ENCODE measurements at regions not wholly inside any gene's neighbourhood (a gene's known extent, or its start where the extent isn't known, plus 50 kb on each side); places are given as distances from the start of the nearest gene placed in this dataset.

GRCh38 chr16:60553090-60553757 is 1483.0 kb downstream of the CDH8 start:
- TF ChIP-seq CTCF (IDR thresholded peaks at IDR 0.05; ENCODE audit: unreplicated experiment) = no peak
- H3K4me1 Mint-ChIP-seq = no peaks in the 10 kb centered on the region
- H3K9me3 Mint-ChIP-seq = no peaks in the 10 kb centered on the region
- H3K27me3 Mint-ChIP-seq (ENCODE audit: low read depth) = peaks cover 7% of the 10 kb centered on the region
- no peak overlapping the region for H3K4me3 Mint-ChIP-seq
- DNase-seq (ENCODE audit: low spot score in 2 of 2, unreplicated experiment in 2 of 2) = no peak
- no peaks in the 10 kb centered on the region for H3K36me3 Mint-ChIP-seq
- no peak overlapping the region for H3K27ac Mint-ChIP-seq

GRCh38 chr16:60541535-60541934 is 1494.7 kb downstream of the CDH8 start:
- H3K27ac Mint-ChIP-seq = no peak overlapping the region
- peaks cover 21% of the 10 kb centered on the region for H3K9me3 Mint-ChIP-seq
- H3K4me3 Mint-ChIP-seq = no peak overlapping the region
- TF ChIP-seq CTCF (IDR thresholded peaks at IDR 0.05; ENCODE audit: unreplicated experiment) = no peak
- DNase-seq (ENCODE audit: low spot score in 2 of 2, unreplicated experiment in 2 of 2) = no peak
- peaks cover 5% of the 10 kb centered on the region for H3K27me3 Mint-ChIP-seq (ENCODE audit: low read depth)
- no peaks in the 10 kb centered on the region for H3K4me1 Mint-ChIP-seq
- H3K36me3 Mint-ChIP-seq = no peaks in the 10 kb centered on the region

- DNase-seq (ENCODE audit: low spot score in 2 of 2, unreplicated experiment in 2 of 2) = no peak
These were observed 1525.3 kb downstream of the CDH8 start for GRCh38 chr16:60510941-60511340.

GRCh38 chr16:60510208-60510607 is 1526.0 kb downstream of the CDH8 start:
- no peak for DNase-seq (ENCODE audit: low spot score in 2 of 2, unreplicated experiment in 2 of 2)
- Mint-ChIP-seq H3K27me3 (ENCODE audit: low read depth) (no peaks in the 10 kb centered on the region), H3K36me3 (no peaks in the 10 kb centered on the region), H3K27ac (no peak overlapping the region), H3K4me3 (no peak overlapping the region), H3K9me3 (peaks cover 4% of the 10 kb centered on the region), H3K4me1 (no peaks in the 10 kb centered on the region)
- TF ChIP-seq CTCF (IDR thresholded peaks at IDR 0.05; ENCODE audit: unreplicated experiment) = no peak

More at GRCh38 chr16:60510941-60511340, 1525.3 kb downstream of the CDH8 start:
- Mint-ChIP-seq H3K36me3 (no peaks in the 10 kb centered on the region), H3K27me3 (ENCODE audit: low read depth) (no peaks in the 10 kb centered on the region), H3K4me3 (no peak overlapping the region), H3K4me1 (no peaks in the 10 kb centered on the region), H3K9me3 (peaks cover 4% of the 10 kb centered on the region), H3K27ac (no peak overlapping the region)
- TF ChIP-seq CTCF (IDR thresholded peaks at IDR 0.05; ENCODE audit: unreplicated experiment) = no peak

- H3K27ac Mint-ChIP-seq = no peak overlapping the region
- no peak for DNase-seq (ENCODE audit: low spot score in 2 of 2, unreplicated experiment in 2 of 2)
- H3K9me3 Mint-ChIP-seq = peaks cover 4% of the 10 kb centered on the region
- no peak for TF ChIP-seq CTCF (IDR thresholded peaks at IDR 0.05; ENCODE audit: unreplicated experiment)
- H3K4me1 Mint-ChIP-seq = no peaks in the 10 kb centered on the region
- H3K36me3 Mint-ChIP-seq = no peaks in the 10 kb centered on the region
- no peak overlapping the region for H3K4me3 Mint-ChIP-seq
- H3K27me3 Mint-ChIP-seq (ENCODE audit: low read depth) = no peaks in the 10 kb centered on the region
These were observed 1545.0 kb downstream of the CDH8 start for GRCh38 chr16:60491273-60491672.
